H1 (cell line): ENCODE measurements at regions not wholly inside any gene's neighbourhood (a gene's known extent, or its start where the extent isn't known, plus 50 kb on each side); places are given as distances from the start of the nearest gene placed in this dataset.

ENCODE experiments used
- CTCF ChIA-PET: fragments of 300-600 bp; sonication (Branson Sonifier 250); formaldehyde crosslinking; loops from one replicate; lab custom pipeline; 2021; ENCODE audit not compliant: partially characterized antibody; lab: Charles Lee
- POLR2A ChIA-PET: fragments of 300-600 bp; sonication (Branson Sonifier 250); formaldehyde crosslinking; loops from one replicate; lab custom pipeline; 2021; ENCODE audit warnings: inconsistent platforms; ENCODE audit not compliant: partially characterized antibody; lab: Charles Lee
- DNase-seq, 2 experiments: peaks; one replicate each; pipeline versions ENCODE4 v3.0.0 to v3.0.0-alpha.2; 2010 to 2022; ENCODE audit warnings: low spot score in 2 of 2, low read depth in 1 of 2, mixed read lengths in 1 of 2
- FAIRE-seq: peaks from 2 replicates; lab custom pipeline; 2011; peaks lifted over from hg19 to GRCh38; lab: Jason Lieb, UNC
- H2AFZ ChIP-seq: 2 replicates; pipeline ENCODE4 v1.8.1; 2012; ENCODE audit warnings: low read length, inconsistent platforms
- H2AK5ac ChIP-seq: 2 replicates; pipeline ENCODE4 v1.6.1; 2013; ENCODE audit warnings: low read depth, low read length
- H2BK120ac ChIP-seq: replicated peaks from 2 replicates; pipeline ENCODE3; 2013; ENCODE audit warnings: low read depth, low read length, inconsistent platforms
- H2BK12ac ChIP-seq: 2 replicates; pipeline ENCODE4 v1.6.1; 2013; ENCODE audit warnings: low read depth, low read length
- H2BK15ac ChIP-seq: 2 replicates; pipeline ENCODE4 v1.6.1; 2013; ENCODE audit warnings: low read length
- H2BK20ac ChIP-seq: 2 replicates; pipeline ENCODE4 v1.6.1; 2013; ENCODE audit warnings: low read length
- H2BK5ac ChIP-seq: 2 replicates; pipeline ENCODE4 v1.6.1; 2013; ENCODE audit warnings: low read depth, low read length
- H3K14ac ChIP-seq: 2 replicates; pipeline ENCODE4 v1.6.1; 2013; ENCODE audit warnings: inconsistent platforms; ENCODE audit not compliant: insufficient read length
- H3K18ac ChIP-seq: 2 replicates; pipeline ENCODE4 v1.6.1; 2013; ENCODE audit warnings: low read length; ENCODE audit errors: extremely low read depth
- H3K23ac ChIP-seq: 2 replicates; pipeline ENCODE4 v1.6.1; 2013; ENCODE audit warnings: inconsistent platforms; ENCODE audit not compliant: insufficient read length
- H3K23me2 ChIP-seq: 2 replicates; pipeline ENCODE4 v1.6.1; 2013; ENCODE audit warnings: low read depth, low read length
- H3K27ac ChIP-seq: 2 replicates; pipeline ENCODE4 v1.6.1; 2011; ENCODE audit warnings: low read depth, low read length, inconsistent platforms
- H3K27me3 ChIP-seq, 4 experiments: replicated peaks in 1 of 4; 1 replicate in 1 of 4; 2 replicates in 3 of 4; pipeline versions ENCODE4 v1.6.1 to v1.8.1; 2011 to 2013; ENCODE audit warnings: low read length in 3 of 4, mild to moderate bottlenecking in 3 of 4, inconsistent platforms in 2 of 4, mixed read lengths in 2 of 4, moderate library complexity in 1 of 4; ENCODE audit not compliant: control insufficient read depth in 3 of 4, insufficient read depth in 3 of 4; ENCODE audit errors: extremely low read depth in 1 of 4
- H3K36me3 ChIP-seq, 4 experiments: 2 replicates each; pipeline versions ENCODE4 v1.6.1 to v1.8.1; 2011 to 2013; ENCODE audit warnings: mild to moderate bottlenecking in 4 of 4, low read length in 3 of 4, moderate library complexity in 2 of 4, control low read depth in 1 of 4, inconsistent platforms in 1 of 4; ENCODE audit not compliant: insufficient read depth in 4 of 4, control insufficient read depth in 2 of 4
- H3K4ac ChIP-seq: replicated peaks from 2 replicates; pipeline ENCODE3; 2013; ENCODE audit warnings: low read length, low read depth, mixed read lengths, inconsistent platforms; ENCODE audit not compliant: insufficient read length
- H3K4me1 ChIP-seq, 4 experiments: replicated peaks in 1 of 4; 1 replicate in 1 of 4; 2 replicates in 3 of 4; pipeline versions ENCODE4 v1.6.1 to v1.8.1; 2011 to 2013; ENCODE audit warnings: low read length in 3 of 4, inconsistent platforms in 2 of 4, mixed read lengths in 1 of 4; ENCODE audit not compliant: insufficient read depth in 4 of 4, control insufficient read depth in 3 of 4
- H3K4me2 ChIP-seq, 2 experiments: 2 replicates each; pipeline versions ENCODE4 v1.6.1 to v1.8.1; 2011 to 2013; ENCODE audit warnings: low read depth in 2 of 2, low read length in 2 of 2, control low read depth in 1 of 2, inconsistent platforms in 1 of 2, mild to moderate bottlenecking in 1 of 2; ENCODE audit not compliant: insufficient read depth in 1 of 2
- H3K4me3 ChIP-seq, 4 experiments: fragments of 200-600, 300-600 bp in 1 of 4; sonication (generic), shearing (Covaris generic), sonication (Bioruptor Twin) in 1 of 4; 2 replicates each; pipeline versions ENCODE4 v1.5.1 to v1.8.1; 2011 to 2016; ENCODE audit warnings: low read length in 4 of 4, low read depth in 3 of 4, control low read depth in 2 of 4, inconsistent platforms in 2 of 4, mild to moderate bottlenecking in 2 of 4, mixed read lengths in 1 of 4, moderate library complexity in 1 of 4; ENCODE audit not compliant: insufficient read depth in 2 of 4; ENCODE audit errors: extremely low read depth in 1 of 4
- H3K56ac ChIP-seq: replicated peaks from 2 replicates; pipeline ENCODE3; 2013; ENCODE audit warnings: low read depth, mild to moderate bottlenecking, mixed read lengths, low read length, inconsistent platforms; ENCODE audit not compliant: insufficient read length
- H3K79me1 ChIP-seq: 2 replicates; pipeline ENCODE4 v1.6.1; 2013; ENCODE audit warnings: low read depth, low read length, control low read depth
- H3K79me2 ChIP-seq, 2 experiments: 2 replicates each; pipeline versions ENCODE4 v1.6.1 to v1.8.1; 2012 to 2013; ENCODE audit warnings: low read length in 2 of 2, mild to moderate bottlenecking in 2 of 2, inconsistent platforms in 1 of 2; ENCODE audit not compliant: insufficient read depth in 2 of 2, control insufficient read depth in 1 of 2
- H3K9ac ChIP-seq, 4 experiments: replicated peaks in 1 of 4; 1 replicate in 1 of 4; 2 replicates in 3 of 4; pipeline versions ENCODE4 v1.6.1 to v1.8.1; 2011 to 2013; ENCODE audit warnings: low read depth in 3 of 4, low read length in 3 of 4, control low read depth in 2 of 4, mild to moderate bottlenecking in 2 of 4, moderate library complexity in 2 of 4, inconsistent platforms in 1 of 4; ENCODE audit errors: extremely low read depth in 1 of 4
- H3K9me3 ChIP-seq, 2 experiments: 2 replicates each; pipeline versions ENCODE4 v1.6.1 to v1.8.1; 2012 to 2013; ENCODE audit warnings: mild to moderate bottlenecking in 2 of 2, moderate library complexity in 2 of 2, control low read depth in 1 of 2, inconsistent platforms in 1 of 2, low read depth in 1 of 2, low read length in 1 of 2, mixed read lengths in 1 of 2; ENCODE audit not compliant: insufficient read depth in 2 of 2
- H4K20me1 ChIP-seq, 2 experiments: replicated peaks in 1 of 2; 2 replicates each; pipeline versions ENCODE3 to v1.8.1; 2011 to 2013; ENCODE audit warnings: inconsistent platforms in 2 of 2, low read length in 2 of 2, mild to moderate bottlenecking in 1 of 2; ENCODE audit not compliant: insufficient read depth in 2 of 2, control insufficient read depth in 1 of 2
- H4K5ac ChIP-seq: 2 replicates; pipeline ENCODE4 v1.6.1; 2013; ENCODE audit warnings: low read length, low read depth, mixed read lengths, inconsistent platforms; ENCODE audit not compliant: insufficient read length
- H4K8ac ChIP-seq: 2 replicates; pipeline ENCODE4 v1.8.0; 2013; ENCODE audit warnings: mild to moderate bottlenecking, moderate library complexity, low read length, inconsistent platforms; ENCODE audit not compliant: insufficient read depth; ENCODE audit errors: extremely low read depth
- H4K91ac ChIP-seq: replicated peaks from 2 replicates; pipeline ENCODE3; 2013; ENCODE audit warnings: low read length, mixed read lengths, inconsistent platforms; ENCODE audit not compliant: insufficient read length
- BACH1 ChIP-seq: IDR thresholded peaks from 2 replicates; pipeline ENCODE4 v1.6.1; 2012; ENCODE audit warnings: low read length, improper control_type of control experiment
- EZH2 ChIP-seq: fragments of 200-600 bp; sonication (generic); IDR thresholded peaks from 2 replicates; pipeline ENCODE4 v1.7.1; 2012; ENCODE audit warnings: low read depth, mild to moderate bottlenecking, moderate library complexity, low read length, inconsistent platforms; ENCODE audit not compliant: severe bottlenecking
- HDAC6 ChIP-seq: IDR thresholded peaks from one replicate; pipeline ENCODE4 v1.7.1; 2012; ENCODE audit warnings: low read depth, mild to moderate bottlenecking, inconsistent platforms, low read length, moderate library complexity
- KDM1A ChIP-seq: fragments of 200-600, 300-600 bp; sonication (generic); IDR thresholded peaks from 2 replicates; pipeline ENCODE4 v1.7.1; 2016; ENCODE audit warnings: mild to moderate bottlenecking, low read length, borderline replicate concordance
- NANOG ChIP-seq: IDR thresholded peaks from 2 replicates; pipeline ENCODE4 v1.6.1; 2011; ENCODE audit warnings: low read length, low read depth, mild to moderate bottlenecking, inconsistent platforms; ENCODE audit not compliant: insufficient read depth, poor library complexity, severe bottlenecking
- RNF2 ChIP-seq: fragments of 200-900, 300-1000 bp; sonication (generic); IDR thresholded peaks from 2 replicates; pipeline ENCODE4 v1.7.1; 2016; ENCODE audit warnings: borderline replicate concordance, low read depth, mild to moderate bottlenecking, antibody characterized with exemption, low read length; ENCODE audit not compliant: poor library complexity, severe bottlenecking; ENCODE audit errors: missing control alignments
- TBP ChIP-seq: IDR thresholded peaks from 2 replicates; pipeline ENCODE4 v1.6.1; 2011; ENCODE audit warnings: low read depth, low read length, improper control_type of control experiment
- ZNF274 ChIP-seq: IDR thresholded peaks from 2 replicates; pipeline ENCODE4 v1.7.0; 2012; ENCODE audit warnings: low read length, borderline replicate concordance; ENCODE audit errors: extremely low read depth
- WGBS, 2 experiments: shearing (Covaris generic) in 1 of 2; methylation state at CpG; one replicate each; pipeline versions ENCODE4 v1.1.6 to v1.1.7; 2013 to 2015; ENCODE audit warnings: low lambda C conversion rate in 2 of 2, mixed read lengths in 2 of 2, inconsistent platforms in 1 of 2, low coverage in 1 of 2, missing lambda C conversion rate in 1 of 2; ENCODE audit not compliant: insufficient replicate concordance in 2 of 2, insufficient coverage in 1 of 2, insufficient read length in 1 of 2; ENCODE audit errors: extremely low coverage in 1 of 2, missing lambda C conversion rate in 1 of 2; 5-methylcytosine and 5-hydroxymethylcytosine counted together

DNA sequence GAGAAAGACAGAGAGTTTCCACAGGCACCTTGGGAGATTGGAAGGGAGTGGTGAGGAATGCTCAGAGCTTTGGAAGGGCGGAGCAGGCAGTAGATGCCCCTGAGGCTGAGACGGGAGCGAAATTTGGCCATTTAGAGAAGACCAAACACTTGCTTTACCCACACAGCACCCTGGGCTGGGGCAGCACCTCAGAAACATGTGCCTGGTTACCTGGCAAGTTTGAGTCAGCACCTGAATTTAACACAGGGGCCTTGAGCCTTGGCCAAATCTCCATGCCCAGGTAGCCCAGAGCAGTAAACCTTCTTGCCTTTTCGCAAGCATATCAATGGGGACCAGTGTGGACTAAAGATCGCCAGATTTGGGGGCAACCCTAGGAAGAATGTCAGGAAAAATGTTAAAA lies 111.9 kb upstream of the NFE2L3 start:
- H3K14ac ChIP-seq: no peak overlapping the region
- H2BK20ac ChIP-seq: no peak overlapping the region
- H4K8ac ChIP-seq: no peak overlapping the region
- H2BK120ac ChIP-seq: no peak overlapping the region
- TF ChIP-seq EZH2 (no peak), NANOG (no peak), BACH1 (no peak), TBP (no peak), ZNF274 (no peak), RNF2 (no peak), KDM1A (no peak), HDAC6 (no peak)
- TF ChIP-seq, all 59 proteins: peak for 0
- Histone ChIP-seq H4K91ac (no peak overlapping the region), H3K4ac (no peak overlapping the region), H2BK5ac (no peak overlapping the region), H3K36me3 (no peaks in the 10 kb centered on the region), H3K56ac (no peak overlapping the region), H3K9me3 (no peaks in the 10 kb centered on the region), H3K18ac (no peak overlapping the region), H3K27ac (no peak overlapping the region), H4K5ac (no peak overlapping the region), H3K27me3 (no peaks in the 10 kb centered on the region), H3K23ac (no peak overlapping the region), H3K23me2 (no peaks in the 10 kb centered on the region), H3K4me2 (no peak overlapping the region), H2BK12ac (no peak overlapping the region), H3K4me1 (no peaks in the 10 kb centered on the region), H3K4me3 (no peak overlapping the region), H4K20me1 (no peaks in the 10 kb centered on the region), H2AFZ (peak overlapping the region; percentile 91; the same call in 1 of the 2 replicates), H2BK15ac (no peak overlapping the region), H2AK5ac (no peak overlapping the region), H3K79me1 (no peaks in the 10 kb centered on the region), H3K79me2 (no peaks in the 10 kb centered on the region), H3K9ac (no peak overlapping the region; a peak in 1 of 7 replicates)
- ChIA-PET CTCF (interaction anchor here (0.6 kb wide), 3 partner anchors 44 to 714 kb away, joined by 3 to 4 read pairs (median 3); no protein-coding TSS in a partner anchor), POLR2A (no interaction called here)
- DNase-seq: no peak
- FAIRE-seq: no peak
- 91% methylated on average over 5 of the region's 5 CpGs; no CpG with 5 or more reads in 1 of the 2 experiments for WGBS, 2 experiments
